ENCODE measurements at regions not wholly inside any gene's neighbourhood (a gene's known extent, or its start where the extent isn't known, plus 50 kb on each side); places are given as distances from the start of the nearest gene placed in this dataset.

- Histone ChIP-seq H3K27ac (ENCODE audit: low read length) (no peak overlapping the region), H3K9me3 (ENCODE audit: control insufficient read depth, insufficient read depth, low read depth, low read length) (no peaks in the 10 kb centered on the region), H3K4me3 (ENCODE audit: low read depth in 2 of 2, low read length in 2 of 2) (no peak overlapping the region), H3K36me3 (ENCODE audit: control insufficient read depth, insufficient read depth, low read length) (no peaks in the 10 kb centered on the region), H3K4me1 (ENCODE audit: control insufficient read depth, insufficient read depth, low read length) (no peaks in the 10 kb centered on the region), H3K27me3 (ENCODE audit: control insufficient read depth, insufficient read depth, low read length) (peaks cover 8% of the 10 kb centered on the region)
- in situ Hi-C loops (cut with HindIII; ENCODE audit: low pct_unique_long_range_greater_than_20kb, low sequenced_read_pairs) (no loop called here), intact Hi-C loops (cut with micrococcal nuclease; ENCODE audit: unreplicated experiment) (no loop called here)
- CTCF ChIA-PET = no interaction called here
- POLR2A ChIA-PET = no interaction called here
- no peak for TF ChIP-seq SIN3A (IDR thresholded peaks at IDR 0.05; ENCODE audit: borderline replicate concordance, insufficient read depth, low read depth, low read length)
- no peak for TF ChIP-seq POLR2AphosphoS5 (IDR thresholded peaks at IDR 0.05; ENCODE audit: low read depth, low read length)
- no peak for TF ChIP-seq CTCF (IDR thresholded peaks at IDR 0.05)
- no peak for TF ChIP-seq REST (IDR thresholded peaks at IDR 0.05; ENCODE audit: insufficient read depth in 1 of 2, low read depth in 2 of 2, low read length in 1 of 2)
- no peak for TF ChIP-seq TCF7L2 (IDR thresholded peaks at IDR 0.05; ENCODE audit: low read depth, low read length)
- DNase-seq (ENCODE audit: low read depth, low spot score) (no peak), ATAC-seq (no peak)
- BruUV-seq (replicated peaks) = no TSS peak
These were observed 270.9 kb downstream of the GLRX3 start for GRCh38 chr10:130407052-130407451.

- ATAC-seq (no peak), DNase-seq (ENCODE audit: low read depth, low spot score) (no peak)
- no peak overlapping the region for H3K27ac ChIP-seq (ENCODE audit: low read length)
- POLR2A ChIA-PET = no interaction called here
- no peaks in the 10 kb centered on the region for H3K9me3 ChIP-seq (ENCODE audit: control insufficient read depth, insufficient read depth, low read depth, low read length)
- no peaks in the 10 kb centered on the region for H3K4me1 ChIP-seq (ENCODE audit: control insufficient read depth, insufficient read depth, low read length)
- no peaks in the 10 kb centered on the region for H3K36me3 ChIP-seq (ENCODE audit: control insufficient read depth, insufficient read depth, low read length)
- peaks cover 12% of the 10 kb centered on the region for H3K27me3 ChIP-seq (ENCODE audit: control insufficient read depth, insufficient read depth, low read length)
- no peak overlapping the region for H3K4me3 ChIP-seq (ENCODE audit: low read depth in 2 of 2, low read length in 2 of 2)
- in situ Hi-C loops (cut with HindIII; ENCODE audit: low pct_unique_long_range_greater_than_20kb, low sequenced_read_pairs) = no loop called here
- BruUV-seq (replicated peaks) = no TSS peak
- no peak for TF ChIP-seq SIN3A (IDR thresholded peaks at IDR 0.05; ENCODE audit: borderline replicate concordance, insufficient read depth, low read depth, low read length)
- no peak for TF ChIP-seq TCF7L2 (IDR thresholded peaks at IDR 0.05; ENCODE audit: low read depth, low read length)
- no peak for TF ChIP-seq POLR2AphosphoS5 (IDR thresholded peaks at IDR 0.05; ENCODE audit: low read depth, low read length)
- no peak for TF ChIP-seq REST (IDR thresholded peaks at IDR 0.05; ENCODE audit: insufficient read depth in 1 of 2, low read depth in 2 of 2, low read length in 1 of 2)
- TF ChIP-seq CTCF (IDR thresholded peaks at IDR 0.05) = no peak
- CTCF ChIA-PET = no interaction called here
- intact Hi-C loops (cut with micrococcal nuclease; ENCODE audit: unreplicated experiment) = no loop called here
These were observed 273.1 kb downstream of the GLRX3 start for GRCh38 chr10:130409331-130409730.
